ENCODE measurements at regions not wholly inside any gene's neighbourhood (a gene's known extent, or its start where the extent isn't known, plus 50 kb on each side); places are given as distances from the start of the nearest gene placed in this dataset.

DNA sequence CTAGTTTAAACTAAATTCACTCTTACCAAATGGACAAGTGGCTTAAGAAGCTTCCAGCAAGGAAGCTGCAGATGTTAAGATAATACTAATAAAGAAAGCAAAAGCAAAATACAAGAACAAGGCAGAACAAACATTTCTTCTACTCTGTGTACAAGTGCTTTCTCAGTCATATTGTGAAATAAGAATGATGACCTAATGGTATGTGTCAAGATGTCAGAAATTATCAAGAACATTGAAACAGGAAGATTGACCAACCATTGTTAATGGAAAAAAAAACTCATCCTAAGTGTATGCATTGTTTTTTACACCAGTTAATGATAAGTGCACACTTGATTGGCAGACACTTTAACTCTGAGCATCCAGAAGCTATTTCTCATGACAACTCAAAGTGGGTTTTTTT is 65.4 kb upstream of the P2RY1 start:
- no peak for TF ChIP-seq POLR2A (IDR thresholded peaks at IDR 0.05)
- TF ChIP-seq, protein P1, sequence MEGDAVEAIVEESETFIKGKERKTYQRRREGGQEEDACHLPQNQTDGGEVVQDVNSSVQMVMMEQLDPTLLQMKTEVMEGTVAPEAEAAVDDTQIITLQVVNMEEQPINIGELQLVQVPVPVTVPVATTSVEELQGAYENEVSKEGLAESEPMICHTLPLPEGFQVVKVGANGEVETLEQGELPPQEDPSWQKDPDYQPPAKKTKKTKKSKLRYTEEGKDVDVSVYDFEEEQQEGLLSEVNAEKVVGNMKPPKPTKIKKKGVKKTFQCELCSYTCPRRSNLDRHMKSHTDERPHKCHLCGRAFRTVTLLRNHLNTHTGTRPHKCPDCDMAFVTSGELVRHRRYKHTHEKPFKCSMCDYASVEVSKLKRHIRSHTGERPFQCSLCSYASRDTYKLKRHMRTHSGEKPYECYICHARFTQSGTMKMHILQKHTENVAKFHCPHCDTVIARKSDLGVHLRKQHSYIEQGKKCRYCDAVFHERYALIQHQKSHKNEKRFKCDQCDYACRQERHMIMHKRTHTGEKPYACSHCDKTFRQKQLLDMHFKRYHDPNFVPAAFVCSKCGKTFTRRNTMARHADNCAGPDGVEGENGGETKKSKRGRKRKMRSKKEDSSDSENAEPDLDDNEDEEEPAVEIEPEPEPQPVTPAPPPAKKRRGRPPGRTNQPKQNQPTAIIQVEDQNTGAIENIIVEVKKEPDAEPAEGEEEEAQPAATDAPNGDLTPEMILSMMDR (IDR thresholded peaks at IDR 0.05): no peak

Measured in thyroid gland (tissue), 4 donors.